Sigmoid colon (tissue), 6 donors: ENCODE measurements at regions not wholly inside any gene's neighbourhood (a gene's known extent, or its start where the extent isn't known, plus 50 kb on each side); places are given as distances from the start of the nearest gene placed in this dataset.

Source experiments
- DNase-seq: peaks from one replicate; pipeline ENCODE4 v3.0.0-alpha.2; 2019
- H3K27ac ChIP-seq, 4 donors: fragments of 200-600 bp; sonication (generic); one replicate each; pipeline ENCODE4 v1.5.1; 2016 to 2019; ENCODE audit warnings: mild to moderate bottlenecking in 1 of 4
- H3K27me3 ChIP-seq, 3 donors: fragments of 200-600 bp; sonication (generic); one replicate each; pipeline ENCODE4 v1.5.1; 2019; ENCODE audit warnings: mild to moderate bottlenecking in 1 of 3
- H3K36me3 ChIP-seq, 4 donors: fragments of 200-600 bp; sonication (generic); one replicate each; pipeline ENCODE4 v1.5.1; 2016 to 2019
- H3K4me1 ChIP-seq, 4 donors: fragments of 200-600 bp; sonication (generic); one replicate each; pipeline ENCODE4 v1.5.1; 2017 to 2019
- H3K4me3 ChIP-seq, 4 donors: fragments of 200-600 bp; sonication (generic); one replicate each; pipeline ENCODE4 v1.5.1; 2017 to 2019; ENCODE audit warnings: mild to moderate bottlenecking in 2 of 4, moderate library complexity in 1 of 4
- H3K9me3 ChIP-seq, 4 donors: fragments of 200-600 bp in 3 of 4; sonication (generic) in 3 of 4; one replicate each; pipeline versions ENCODE4 v1.5.1 to v1.6.1; 2013 to 2019
- CTCF ChIP-seq, 4 experiments: fragments of 450-650 bp in 3 of 4; fragments of 200-600 bp in 1 of 4; IDR thresholded peaks; one replicate each; pipeline ENCODE4 v1.5.1; 2016 to 2019; ENCODE audit warnings: antibody characterized with exemption in 4 of 4, mild to moderate bottlenecking in 3 of 4, moderate library complexity in 2 of 4
- EP300 ChIP-seq, 4 donors: sonication (generic); formaldehyde crosslinking; IDR thresholded peaks; one replicate each; pipeline ENCODE4 v1.6.1; 2017; ENCODE audit warnings: antibody characterized with exemption in 4 of 4
- POLR2A ChIP-seq, 2 donors: fragments of 450-650 bp; IDR thresholded peaks; one replicate each; pipeline ENCODE4 v1.6.1; 2016; ENCODE audit warnings: antibody characterized with exemption in 2 of 2, mild to moderate bottlenecking in 2 of 2, moderate library complexity in 2 of 2
- POLR2AphosphoS5 ChIP-seq, 4 donors: sonication (generic); formaldehyde crosslinking; IDR thresholded peaks; one replicate each; pipeline ENCODE4 v1.6.1; 2017; ENCODE audit warnings: antibody characterized with exemption in 4 of 4
- WGBS, 2 donors: extraction: QIAGEN DNeasy Blood & Tissue Kit; methylation state at CpG; one replicate each; pipeline ENCODE4 v1.1.7; 2013; 5-methylcytosine and 5-hydroxymethylcytosine counted together
- intact Hi-C: fragments of 100-400 bp; cut with DNase I; formaldehyde crosslinking; loops from one replicate; pipeline ENCODE4 v1.15.1; 2023
- donor health status: healthy with polysubstance abuse.
- donor health status: healthy.

DNA sequence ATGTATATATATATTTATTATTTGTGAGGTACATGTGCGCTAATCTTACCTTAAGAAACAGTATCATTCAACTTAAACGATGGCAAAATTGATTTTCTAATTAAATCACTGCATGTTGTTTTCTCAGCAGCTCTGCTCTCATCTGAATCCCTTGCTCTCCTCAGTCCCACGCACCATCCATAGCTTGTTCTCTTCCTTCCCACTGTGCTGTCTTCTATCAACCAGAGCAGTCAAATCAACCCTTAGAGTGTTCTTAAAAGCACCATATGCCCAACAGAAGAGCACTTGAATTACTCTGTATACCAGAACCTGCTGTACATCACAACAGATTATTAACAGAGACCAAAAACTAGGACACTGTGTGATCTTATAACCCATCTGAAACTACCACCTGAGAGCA, 209.4 kb upstream of the G2E3 start:
- TF ChIP-seq CTCF (IDR thresholded peaks at IDR 0.05): no peak
- WGBS, 2 donors: 86 to 93% methylated on average over 3 of the region's 3 CpGs
- intact Hi-C loops: no loop called here

GRCh38 chr14:30354439-30354838, 204.5 kb upstream of the G2E3 start:
- intact Hi-C loops: no loop called here

More for the DNA sequence above, 209.4 kb upstream of the G2E3 start:
- Histone ChIP-seq H3K4me1 (no peaks in the 10 kb centered on the region), H3K36me3 (no peaks in the 10 kb centered on the region), H3K4me3 (no peak overlapping the region), H3K27me3 (no peaks in the 10 kb centered on the region), H3K27ac (no peak overlapping the region), H3K9me3 (no peaks in the 10 kb centered on the region)
- DNase-seq: no peak

GRCh38 chr14:30355431-30355913, 203.5 kb upstream of the G2E3 start:
- no peak overlapping the region for H3K27ac ChIP-seq
- no peaks in the 10 kb centered on the region for H3K4me1 ChIP-seq
- no peak overlapping the region for H3K4me3 ChIP-seq
- intact Hi-C loops: no loop called here
- no peaks in the 10 kb centered on the region for H3K9me3 ChIP-seq
- TF ChIP-seq POLR2A (IDR thresholded peaks at IDR 0.05) (no peak), EP300 (IDR thresholded peaks at IDR 0.05) (no peak), CTCF (IDR thresholded peaks at IDR 0.05) (no peak), POLR2AphosphoS5 (IDR thresholded peaks at IDR 0.05) (no peak)
- 39 to 41% methylated on average over 5 of the region's 5 CpGs for WGBS, 2 donors
- no peaks in the 10 kb centered on the region for H3K36me3 ChIP-seq
- DNase-seq: no peak
- no peaks in the 10 kb centered on the region for H3K27me3 ChIP-seq

More at GRCh38 chr14:30354439-30354838, 204.5 kb upstream of the G2E3 start:
- Histone ChIP-seq H3K27me3 (no peaks in the 10 kb centered on the region), H3K9me3 (no peaks in the 10 kb centered on the region), H3K27ac (no peak overlapping the region), H3K4me1 (no peaks in the 10 kb centered on the region), H3K4me3 (no peak overlapping the region), H3K36me3 (no peaks in the 10 kb centered on the region)
- TF ChIP-seq POLR2AphosphoS5 (IDR thresholded peaks at IDR 0.05): no peak
- TF ChIP-seq POLR2A (IDR thresholded peaks at IDR 0.05): no peak
- TF ChIP-seq EP300 (IDR thresholded peaks at IDR 0.05): no peak
- TF ChIP-seq CTCF (IDR thresholded peaks at IDR 0.05): no peak
- 61 to 70% methylated on average over 1 of the region's 1 CpG for WGBS, 2 donors
- no peak for DNase-seq

DNA sequence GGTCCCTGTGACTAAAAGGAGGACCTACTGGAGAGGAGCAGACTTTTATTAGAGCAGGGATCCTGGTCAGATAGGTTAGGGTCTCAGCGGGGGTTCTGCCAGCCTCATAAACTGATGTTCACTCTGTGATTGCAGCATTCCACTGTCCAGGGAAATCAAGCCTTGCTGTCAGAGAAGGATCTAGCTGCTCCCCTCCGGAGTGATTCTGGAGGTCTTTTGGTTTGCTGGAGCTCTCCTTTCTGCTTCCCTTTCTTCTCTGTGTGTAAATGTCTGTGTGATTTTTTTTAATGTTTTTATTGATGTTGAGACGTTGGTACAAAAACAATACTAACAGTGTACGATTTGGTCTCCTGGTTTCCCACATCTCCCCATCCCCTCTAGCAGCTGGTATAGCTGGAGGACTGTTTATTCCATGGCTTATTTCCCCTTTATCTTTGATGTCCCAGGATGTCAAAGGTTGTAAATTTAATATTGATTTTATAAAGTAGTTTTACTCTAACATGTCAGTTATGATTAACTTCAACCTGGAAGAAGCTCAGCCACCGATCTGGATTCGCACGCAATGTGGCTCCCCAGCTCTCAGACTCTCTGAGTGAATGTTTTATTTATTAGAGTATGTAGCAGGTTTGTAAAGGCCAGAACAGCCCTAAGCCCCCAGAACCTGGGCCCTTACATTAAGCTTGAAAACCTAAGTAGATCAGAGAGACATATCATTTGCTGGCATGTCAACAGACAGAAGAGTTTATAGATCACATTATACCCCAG, 202.3 kb upstream of the G2E3 start:
- intact Hi-C loops: no loop called here
- Histone ChIP-seq H3K4me1 (no peaks in the 10 kb centered on the region), H3K27ac (no peak overlapping the region), H3K36me3 (no peaks in the 10 kb centered on the region), H3K9me3 (no peaks in the 10 kb centered on the region), H3K27me3 (no peaks in the 10 kb centered on the region), H3K4me3 (no peak overlapping the region)
- WGBS, 2 donors: 68 to 74% methylated on average over 7 of the region's 7 CpGs
- no peak for DNase-seq
- TF ChIP-seq EP300 (IDR thresholded peaks at IDR 0.05): no peak
- no peak for TF ChIP-seq POLR2AphosphoS5 (IDR thresholded peaks at IDR 0.05)
- no peak for TF ChIP-seq POLR2A (IDR thresholded peaks at IDR 0.05)
- no peak for TF ChIP-seq CTCF (IDR thresholded peaks at IDR 0.05)

DNA sequence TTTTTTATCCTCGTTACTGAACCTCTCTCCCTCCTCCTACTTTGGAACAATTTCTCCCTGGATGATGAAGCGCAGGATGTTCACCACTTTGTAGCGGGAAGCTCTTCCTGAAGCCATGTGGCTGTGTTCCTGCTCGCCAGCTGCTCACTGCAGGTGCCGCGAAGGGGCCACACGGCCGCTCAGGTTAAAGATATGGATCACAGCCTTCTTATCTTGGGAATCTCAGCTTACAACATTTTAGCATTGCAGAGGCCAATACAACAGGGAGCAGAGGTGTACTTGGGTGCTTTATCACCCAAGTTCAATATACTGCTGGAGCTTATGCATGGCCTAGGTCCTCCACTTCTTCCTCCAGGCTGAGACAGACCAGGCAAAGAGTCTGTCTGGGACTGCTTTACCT, 201.2 kb upstream of the G2E3 start:
- Histone ChIP-seq H3K36me3 (no peaks in the 10 kb centered on the region), H3K27ac (no peak overlapping the region), H3K4me1 (no peaks in the 10 kb centered on the region), H3K9me3 (no peaks in the 10 kb centered on the region), H3K27me3 (no peaks in the 10 kb centered on the region), H3K4me3 (no peak overlapping the region)
- 94% methylated on average over 8 of the region's 8 CpGs for WGBS, 2 donors
- intact Hi-C loops: no loop called here
- DNase-seq: no peak
- TF ChIP-seq POLR2A (IDR thresholded peaks at IDR 0.05) (no peak), EP300 (IDR thresholded peaks at IDR 0.05) (no peak), CTCF (IDR thresholded peaks at IDR 0.05) (no peak), POLR2AphosphoS5 (IDR thresholded peaks at IDR 0.05) (no peak)
